ENCODE measurements at regions not wholly inside any gene's neighbourhood (a gene's known extent, or its start where the extent isn't known, plus 50 kb on each side); places are given as distances from the start of the nearest gene placed in this dataset.
"Not testable (repeated sequence)": the region's sequence is repeated elsewhere in the genome, so short reads cannot be mapped to it uniquely, and the experiment has no call there.

- TF ChIP-seq, protein P1, sequence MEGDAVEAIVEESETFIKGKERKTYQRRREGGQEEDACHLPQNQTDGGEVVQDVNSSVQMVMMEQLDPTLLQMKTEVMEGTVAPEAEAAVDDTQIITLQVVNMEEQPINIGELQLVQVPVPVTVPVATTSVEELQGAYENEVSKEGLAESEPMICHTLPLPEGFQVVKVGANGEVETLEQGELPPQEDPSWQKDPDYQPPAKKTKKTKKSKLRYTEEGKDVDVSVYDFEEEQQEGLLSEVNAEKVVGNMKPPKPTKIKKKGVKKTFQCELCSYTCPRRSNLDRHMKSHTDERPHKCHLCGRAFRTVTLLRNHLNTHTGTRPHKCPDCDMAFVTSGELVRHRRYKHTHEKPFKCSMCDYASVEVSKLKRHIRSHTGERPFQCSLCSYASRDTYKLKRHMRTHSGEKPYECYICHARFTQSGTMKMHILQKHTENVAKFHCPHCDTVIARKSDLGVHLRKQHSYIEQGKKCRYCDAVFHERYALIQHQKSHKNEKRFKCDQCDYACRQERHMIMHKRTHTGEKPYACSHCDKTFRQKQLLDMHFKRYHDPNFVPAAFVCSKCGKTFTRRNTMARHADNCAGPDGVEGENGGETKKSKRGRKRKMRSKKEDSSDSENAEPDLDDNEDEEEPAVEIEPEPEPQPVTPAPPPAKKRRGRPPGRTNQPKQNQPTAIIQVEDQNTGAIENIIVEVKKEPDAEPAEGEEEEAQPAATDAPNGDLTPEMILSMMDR (IDR thresholded peaks at IDR 0.05), result not testable (repeated sequence)
- TF ChIP-seq REST (IDR thresholded peaks at IDR 0.05; ENCODE audit: insufficient read depth in 1 of 2, low read depth in 2 of 2, low read length in 1 of 2); POLR2AphosphoS5 (IDR thresholded peaks at IDR 0.05; ENCODE audit: low read depth, low read length): not testable (repeated sequence)
Observed at GRCh38 chrX:45615591-45615990, 414.9 kb upstream of the DIPK2B start.

Measured in Panc1 (cell line).